Heart right ventricle (tissue), 16 donors: ENCODE measurements at regions not wholly inside any gene's neighbourhood (a gene's known extent, or its start where the extent isn't known, plus 50 kb on each side); places are given as distances from the start of the nearest gene placed in this dataset.

Experiments used
- ATAC-seq, 8 donors: fragments of 200-7000 bp; cut with Tn5 transposase; one replicate each; pipeline ENCODE4 v1.9.1; 2020; ENCODE audit warnings: mild to moderate bottlenecking in 8 of 8, moderate library complexity in 8 of 8, moderate number of reproducible peaks in 1 of 8
- DNase-seq, 2 donors: peaks; one replicate each; pipeline ENCODE4 v3.0.0-alpha.2; 2020
- H3K27ac ChIP-seq, 10 donors: fragments of 200-600 bp; sonication (generic) in 2 of 10; one replicate each; pipeline versions ENCODE4 v1.5.0 to v1.8.0; 2020 to 2022; ENCODE audit warnings: mild to moderate bottlenecking in 3 of 10
- H3K27me3 ChIP-seq, 7 donors: fragments of 200-600 bp; one replicate each; pipeline ENCODE4 v1.8.0; 2021 to 2022; ENCODE audit warnings: mild to moderate bottlenecking in 2 of 7
- H3K36me3 ChIP-seq, 9 donors: fragments of 200-600 bp; sonication (generic) in 1 of 9; one replicate each; pipeline versions ENCODE4 v1.5.0 to v1.8.0; 2020 to 2022; ENCODE audit warnings: mild to moderate bottlenecking in 2 of 9
- H3K4me1 ChIP-seq, 9 donors: fragments of 200-600 bp; sonication (generic) in 1 of 9; one replicate each; pipeline versions ENCODE4 v1.5.0 to v1.8.0; 2020 to 2022; ENCODE audit warnings: mild to moderate bottlenecking in 4 of 9
- H3K4me3 ChIP-seq, 10 donors: fragments of 200-600 bp; sonication (generic) in 2 of 10; one replicate each; pipeline versions ENCODE4 v1.5.0 to v1.8.0; 2020 to 2022; ENCODE audit warnings: mild to moderate bottlenecking in 7 of 10, moderate library complexity in 2 of 10
- H3K9me3 ChIP-seq, 11 donors: fragments of 200-600 bp in 10 of 11; sonication (generic) in 2 of 11; one replicate each; pipeline versions ENCODE4 v1.5.0 to v1.8.0; 2013 to 2022; ENCODE audit warnings: mild to moderate bottlenecking in 2 of 11, control low read depth in 1 of 11, moderate library complexity in 1 of 11
- WGBS, 2 donors: extraction: QIAGEN DNeasy Blood & Tissue Kit; methylation state at CpG; one replicate each; pipeline ENCODE4 v1.1.7; 2013; ENCODE audit warnings: inconsistent platforms in 1 of 2; 5-methylcytosine and 5-hydroxymethylcytosine counted together
- intact Hi-C, 10 donors: fragments of 100-400 bp; cut with DNase I; formaldehyde crosslinking; loops; one replicate each; pipeline versions ENCODE4 v1.11.1 to v1.14.2; 2022
- TF ChIP-seq, protein P1 (sequence below), 9 donors: fragments of 200-600 bp; sonication (generic) in 2 of 9; IDR thresholded peaks; one replicate each; pipeline versions ENCODE4 v1.5.0 to v1.8.0; 2021 to 2022; ENCODE audit warnings: antibody characterized with exemption in 9 of 9, mild to moderate bottlenecking in 5 of 9, moderate library complexity in 1 of 9
- donor health status: Arrhythmogenic right ventricular cardiomyopathy.
- donor health status: ischemic (EF 13 %, LVEDD 7.1; RV severe dilation, severe dysfunction).
- donor health status: healthy with polysubstance abuse.
- donor health status: DM: no; HTN: yes; CAD: no.
- donor health status: DM: no; HTN: no; CAD: no.
- donor health status: ischemic (EF 25% LVEDD 6.9; RV normal size, moderate dysfunction).
- donor health status: ischemic (EF 25% LVEDD 5.7; RV mildly dilated, moderate dysfunction).
- donor health status: healthy.
- donor health status: DM: yes; HTN: yes; CAD: no.
- donor health status: Ischemic cardiomyopathy.
- donor health status: ischemic (EF 35%, LVEDD 5.7; RV mildly dilated, moderate dysfunction).
- donor health status: nonischemic (EF 11% LVEDD 7.7; RV severe dilation, severe dysfunction).
- donor health status: DM: yes; HTN: yes; CAD: no.
- donor health status: PGD.
- donor health status: ischemic (EF 29% LVEDD 5.4; RV normal size, mild dysfunction).
- donor health status: nonischemic (EF 23%, LVEDD 6.1; RV moderate dilation, normal function).

DNA sequence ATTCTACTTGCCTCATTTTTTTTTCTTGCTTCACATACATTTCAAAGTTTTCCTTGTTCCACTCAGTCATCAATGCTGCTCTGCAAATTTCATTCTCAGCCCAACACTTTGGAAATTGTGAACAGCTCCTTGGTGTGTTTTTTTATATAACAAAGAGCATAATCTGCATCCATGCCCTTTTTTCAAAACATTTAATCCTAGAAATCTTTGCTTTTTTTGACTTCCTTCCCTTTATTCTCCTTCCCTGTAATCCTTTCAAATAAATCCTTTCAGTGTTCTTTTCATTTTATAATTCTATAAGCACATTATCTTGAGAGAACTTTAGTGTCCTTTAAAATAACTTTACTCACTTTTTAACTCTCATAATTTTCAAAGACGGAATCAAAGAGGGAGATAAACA is 1150.8 kb downstream of the SI start:
- intact Hi-C loops: no loop called here
- Histone ChIP-seq H3K9me3 (no peaks in the 10 kb centered on the region), H3K36me3 (no peaks in the 10 kb centered on the region), H3K4me1 (no peaks in the 10 kb centered on the region), H3K4me3 (no peak overlapping the region), H3K27me3 (no peaks in the 10 kb centered on the region), H3K27ac (no peak overlapping the region)
- DNase-seq (no peak), ATAC-seq (no peak)
- WGBS, 2 donors: 66 to 78% methylated on average over 1 of the region's 1 CpG
- TF ChIP-seq, protein P1, sequence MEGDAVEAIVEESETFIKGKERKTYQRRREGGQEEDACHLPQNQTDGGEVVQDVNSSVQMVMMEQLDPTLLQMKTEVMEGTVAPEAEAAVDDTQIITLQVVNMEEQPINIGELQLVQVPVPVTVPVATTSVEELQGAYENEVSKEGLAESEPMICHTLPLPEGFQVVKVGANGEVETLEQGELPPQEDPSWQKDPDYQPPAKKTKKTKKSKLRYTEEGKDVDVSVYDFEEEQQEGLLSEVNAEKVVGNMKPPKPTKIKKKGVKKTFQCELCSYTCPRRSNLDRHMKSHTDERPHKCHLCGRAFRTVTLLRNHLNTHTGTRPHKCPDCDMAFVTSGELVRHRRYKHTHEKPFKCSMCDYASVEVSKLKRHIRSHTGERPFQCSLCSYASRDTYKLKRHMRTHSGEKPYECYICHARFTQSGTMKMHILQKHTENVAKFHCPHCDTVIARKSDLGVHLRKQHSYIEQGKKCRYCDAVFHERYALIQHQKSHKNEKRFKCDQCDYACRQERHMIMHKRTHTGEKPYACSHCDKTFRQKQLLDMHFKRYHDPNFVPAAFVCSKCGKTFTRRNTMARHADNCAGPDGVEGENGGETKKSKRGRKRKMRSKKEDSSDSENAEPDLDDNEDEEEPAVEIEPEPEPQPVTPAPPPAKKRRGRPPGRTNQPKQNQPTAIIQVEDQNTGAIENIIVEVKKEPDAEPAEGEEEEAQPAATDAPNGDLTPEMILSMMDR (IDR thresholded peaks at IDR 0.05): no peak

DNA sequence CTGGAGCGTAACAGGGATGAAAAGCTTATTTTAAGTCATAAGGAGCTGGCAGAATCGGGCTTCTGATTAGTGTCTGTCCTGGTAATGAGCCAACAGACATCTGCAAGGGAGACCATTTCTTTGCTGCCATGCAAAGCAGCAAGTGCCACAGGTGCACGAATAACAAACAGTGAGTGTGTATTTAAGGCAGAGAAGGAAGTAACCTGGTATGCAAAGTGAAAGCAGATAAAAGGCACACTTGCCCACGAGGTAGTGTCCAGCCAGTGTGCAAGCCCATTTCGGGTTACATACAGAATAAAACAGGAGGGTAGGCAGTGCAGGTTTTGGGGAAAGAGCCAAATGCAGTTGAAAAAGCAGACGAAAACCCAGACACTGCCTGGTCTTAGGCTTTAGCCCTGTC is 1153.7 kb downstream of the SI start:
- 59 to 63% methylated on average over 6 of the region's 6 CpGs for WGBS, 2 donors
- TF ChIP-seq, protein P1 (IDR thresholded peaks at IDR 0.05): no peak
- Histone ChIP-seq H3K4me3 (no peak overlapping the region), H3K9me3 (no peaks in the 10 kb centered on the region), H3K36me3 (no peaks in the 10 kb centered on the region), H3K27me3 (no peaks in the 10 kb centered on the region), H3K4me1 (no peaks in the 10 kb centered on the region), H3K27ac (no peak overlapping the region)
- no peak for DNase-seq
- intact Hi-C loops: no loop called here
- ATAC-seq: no peak

DNA sequence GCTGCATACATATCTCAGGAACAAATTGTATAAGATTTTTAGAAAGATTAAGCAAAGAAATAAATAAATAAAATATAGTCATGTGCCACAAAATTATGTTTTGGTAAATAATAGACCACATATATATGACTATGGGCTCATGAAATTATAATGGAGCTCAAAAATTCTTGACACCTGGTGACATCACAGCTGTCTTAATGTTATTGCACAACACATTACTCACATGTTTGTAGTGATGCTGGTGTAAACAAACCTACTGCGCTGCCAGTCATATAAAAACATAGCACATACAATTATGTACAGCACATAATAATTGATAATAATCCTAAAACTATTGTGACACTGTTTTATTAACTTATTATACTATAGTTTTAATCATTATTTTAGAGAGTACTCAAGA is 1159.1 kb downstream of the SI start:
- Histone ChIP-seq H3K36me3 (no peaks in the 10 kb centered on the region), H3K27me3 (no peaks in the 10 kb centered on the region), H3K4me3 (no peak overlapping the region), H3K27ac (no peak overlapping the region), H3K4me1 (no peaks in the 10 kb centered on the region), H3K9me3 (no peaks in the 10 kb centered on the region)
- intact Hi-C loops: no loop called here
- DNase-seq: no peak
- WGBS, 2 donors: 89 to 93% methylated on average over 1 of the region's 1 CpG
- TF ChIP-seq, protein P1 (IDR thresholded peaks at IDR 0.05): no peak
- ATAC-seq: no peak

DNA sequence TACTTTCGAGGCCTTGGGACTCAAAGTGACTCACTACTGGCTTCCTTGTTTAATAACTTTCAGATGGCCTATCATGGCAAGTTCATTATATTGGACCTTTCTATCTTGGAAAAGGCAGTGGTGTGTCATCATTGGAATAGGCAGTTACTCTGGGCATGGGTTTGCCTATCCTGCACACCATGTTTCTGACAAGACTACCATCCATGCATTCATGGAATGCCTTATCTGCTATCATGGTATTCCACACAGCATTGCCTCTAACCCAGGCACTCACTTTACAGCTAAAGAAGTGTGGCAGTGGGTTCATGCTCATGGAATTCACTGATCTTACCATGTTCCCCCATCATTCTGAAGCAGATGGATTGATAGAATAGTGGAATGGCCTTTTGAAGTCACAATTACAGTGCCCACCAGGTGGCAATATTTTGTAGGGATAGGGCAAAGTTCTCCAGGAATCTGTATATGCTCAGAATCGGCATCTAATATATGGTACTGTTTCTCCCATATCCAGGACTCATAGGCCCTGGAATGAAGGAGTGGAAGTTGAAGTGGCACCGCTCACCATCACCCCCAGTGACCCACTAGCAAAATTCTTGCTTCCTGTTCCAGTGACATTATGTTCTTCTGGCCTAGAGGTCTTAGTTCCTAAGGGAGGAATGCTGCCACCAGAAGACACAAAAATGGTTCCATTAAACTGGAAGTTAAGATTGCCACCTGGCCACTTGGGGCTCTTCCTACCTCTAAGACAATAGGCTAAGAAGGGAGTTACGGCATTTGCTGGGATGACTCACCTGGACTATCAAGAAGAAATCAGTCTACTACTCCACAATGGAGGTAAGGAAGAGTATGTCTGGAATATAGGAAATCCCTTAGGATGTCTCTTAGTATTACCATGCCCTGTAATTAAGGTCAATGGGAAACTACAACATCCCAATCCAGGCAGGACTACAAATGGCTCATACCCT is 1161.4 kb downstream of the SI start:
- H3K4me1 ChIP-seq: no peaks in the 10 kb centered on the region
- no peak overlapping the region for H3K27ac ChIP-seq
- no peak overlapping the region for H3K4me3 ChIP-seq
- no peaks in the 10 kb centered on the region for H3K27me3 ChIP-seq
- H3K36me3 ChIP-seq: no peaks in the 10 kb centered on the region
- ATAC-seq (no peak), DNase-seq (no peak)
- WGBS, 2 donors: 82 to 86% methylated on average over 4 of the region's 4 CpGs
- TF ChIP-seq, protein P1 (IDR thresholded peaks at IDR 0.05): no peak
- H3K9me3 ChIP-seq: no peaks in the 10 kb centered on the region
- intact Hi-C loops: no loop called here
